DND-41 (cell line): ENCODE measurements at regions not wholly inside any gene's neighbourhood (a gene's known extent, or its start where the extent isn't known, plus 50 kb on each side); places are given as distances from the start of the nearest gene placed in this dataset.

Experiments
- ATAC-seq: fragments of 200-7000 bp; cut with Tn5 transposase; 3 replicates; pipeline ENCODE4 v1.9.1; 2021; ENCODE audit warnings: low read depth; ENCODE audit not compliant: insufficient read depth
- DNase-seq: peaks from one replicate; pipeline ENCODE4 v3.0.0-alpha.2; 2020
- H2AFZ ChIP-seq: 2 replicates; pipeline ENCODE4 v1.6.0; 2012; ENCODE audit warnings: low read depth, low read length
- H3K27ac ChIP-seq: 2 replicates; pipeline ENCODE4 v1.5.1; 2012; ENCODE audit warnings: low read length, inconsistent platforms
- H3K27me3 ChIP-seq: fragments of 200-600 bp; sonication (generic); 2 replicates; pipeline ENCODE4 v1.6.0; 2012; ENCODE audit warnings: low read length, mild to moderate bottlenecking, inconsistent platforms; ENCODE audit not compliant: insufficient read depth, poor library complexity
- H3K36me3 ChIP-seq: 2 replicates; pipeline ENCODE4 v1.5.1; 2012; ENCODE audit warnings: low read length, inconsistent platforms; ENCODE audit not compliant: insufficient read depth
- H3K4me1 ChIP-seq: 2 replicates; pipeline ENCODE4 v1.5.1; 2012; ENCODE audit warnings: mild to moderate bottlenecking, low read length; ENCODE audit not compliant: insufficient read depth
- H3K4me2 ChIP-seq: 2 replicates; pipeline ENCODE4 v1.6.0; 2012; ENCODE audit warnings: mild to moderate bottlenecking, moderate library complexity, low read length, inconsistent platforms; ENCODE audit not compliant: insufficient read depth
- H3K4me3 ChIP-seq, 2 experiments: fragments of 200-600 bp in 1 of 2; shearing (Covaris generic) in 1 of 2; 2 replicates each; pipeline ENCODE4 v1.5.1; 2012 to 2016; ENCODE audit warnings: inconsistent platforms in 2 of 2, low read length in 2 of 2, mild to moderate bottlenecking in 2 of 2, low read depth in 1 of 2, moderate library complexity in 1 of 2
- H3K79me2 ChIP-seq: 2 replicates; pipeline ENCODE4 v1.6.0; 2012; ENCODE audit warnings: low read length, inconsistent platforms; ENCODE audit not compliant: insufficient read depth
- H3K9ac ChIP-seq: 2 replicates; pipeline ENCODE4 v1.6.0; 2012; ENCODE audit warnings: low read depth, mild to moderate bottlenecking, inconsistent platforms, low read length, moderate library complexity
- H3K9me3 ChIP-seq: 2 replicates; pipeline ENCODE4 v1.5.1; 2012; ENCODE audit warnings: low read length, moderate library complexity, mild to moderate bottlenecking, inconsistent platforms; ENCODE audit not compliant: insufficient read depth, severe bottlenecking
- H4K20me1 ChIP-seq: 2 replicates; pipeline ENCODE4 v1.6.0; 2012; ENCODE audit warnings: low read length; ENCODE audit not compliant: insufficient read depth
- CTCF ChIP-seq: IDR thresholded peaks from 2 replicates; pipeline ENCODE4 v1.5.1; 2012; ENCODE audit warnings: borderline replicate concordance, low read length, moderate library complexity, mild to moderate bottlenecking; ENCODE audit not compliant: poor library complexity, severe bottlenecking; ENCODE audit errors: extremely low read depth
- EZH2 ChIP-seq: IDR thresholded peaks from 3 replicates; pipeline ENCODE4 v1.6.1; 2012; ENCODE audit warnings: borderline replicate concordance, low read depth, mild to moderate bottlenecking, moderate library complexity, low read length, inconsistent platforms; ENCODE audit not compliant: severe bottlenecking

GRCh38 chr5:87004101-87004500 is 263.6 kb upstream of the RASA1 start:
- Histone ChIP-seq H3K9me3 (no peaks in the 10 kb centered on the region), H4K20me1 (no peaks in the 10 kb centered on the region), H3K9ac (no peak overlapping the region), H3K79me2 (no peaks in the 10 kb centered on the region), H3K27ac (no peak overlapping the region), H3K4me2 (no peak overlapping the region), H3K36me3 (no peaks in the 10 kb centered on the region), H3K27me3 (no peaks in the 10 kb centered on the region), H2AFZ (no peak overlapping the region), H3K4me1 (no peaks in the 10 kb centered on the region), H3K4me3 (no peak overlapping the region)
- no peak for DNase-seq
- no peak for TF ChIP-seq EZH2
- no peak for TF ChIP-seq CTCF
- no peak for ATAC-seq

GRCh38 chr5:87007737-87008136 is 259.9 kb upstream of the RASA1 start:
- Histone ChIP-seq H3K27me3 (no peaks in the 10 kb centered on the region), H3K79me2 (no peaks in the 10 kb centered on the region), H3K9ac (no peak overlapping the region), H3K4me3 (no peak overlapping the region), H3K36me3 (no peaks in the 10 kb centered on the region), H4K20me1 (no peaks in the 10 kb centered on the region), H3K4me2 (no peak overlapping the region), H2AFZ (no peak overlapping the region), H3K9me3 (no peaks in the 10 kb centered on the region), H3K4me1 (no peaks in the 10 kb centered on the region), H3K27ac (no peak overlapping the region)
- ATAC-seq (no peak), DNase-seq (no peak)
- no peak for TF ChIP-seq CTCF
- TF ChIP-seq EZH2: no peak

- Histone ChIP-seq H3K4me1 (no peaks in the 10 kb centered on the region), H2AFZ (no peak overlapping the region), H4K20me1 (no peaks in the 10 kb centered on the region), H3K27ac (no peak overlapping the region), H3K36me3 (no peaks in the 10 kb centered on the region), H3K27me3 (no peaks in the 10 kb centered on the region), H3K4me3 (no peak overlapping the region), H3K9me3 (no peaks in the 10 kb centered on the region), H3K79me2 (no peaks in the 10 kb centered on the region), H3K4me2 (no peak overlapping the region), H3K9ac (no peak overlapping the region)
- no peak for TF ChIP-seq CTCF
- TF ChIP-seq EZH2: no peak
- no peak for DNase-seq
- no peak for ATAC-seq
Observed at GRCh38 chr5:87008751-87009560, 258.7 kb upstream of the RASA1 start.
